ENCODE measurements at regions not wholly inside any gene's neighbourhood (a gene's known extent, or its start where the extent isn't known, plus 50 kb on each side); places are given as distances from the start of the nearest gene placed in this dataset.

GRCh38 chr2:67528320-67528719 is 131.2 kb downstream of the ETAA1 start:
- TF ChIP-seq POLR2A (IDR thresholded peaks at IDR 0.05; ENCODE audit: borderline replicate concordance, extremely low read depth, insufficient read depth, insufficient read length): no peak
- TF ChIP-seq CTCF (IDR thresholded peaks at IDR 0.05 in 2 of 3, conservative IDR thresholded peaks at IDR 0.05 in 1 of 3; ENCODE audit: borderline replicate concordance in 1 of 3, insufficient read depth in 1 of 3, low read depth in 2 of 3, low read length in 2 of 3): no peak
- TF ChIP-seq EGR1 (IDR thresholded peaks at IDR 0.05; ENCODE audit: low read depth): no peak
- TF ChIP-seq SIN3A (IDR thresholded peaks at IDR 0.05; ENCODE audit: low read depth): no peak
- no peak for TF ChIP-seq RAD21 (IDR thresholded peaks at IDR 0.05; ENCODE audit: low read depth)
- no peak for TF ChIP-seq CEBPB (IDR thresholded peaks at IDR 0.05; ENCODE audit: low read depth)
- TF ChIP-seq TCF7L2 (IDR thresholded peaks at IDR 0.05; ENCODE audit: borderline replicate concordance, extremely low read depth, insufficient read depth, insufficient read length): no peak
- TF ChIP-seq ZFX (IDR thresholded peaks at IDR 0.05): no peak
- no peak for TF ChIP-seq EZH2 (IDR thresholded peaks at IDR 0.05)
- no peak for TF ChIP-seq POLR2AphosphoS5 (IDR thresholded peaks at IDR 0.05; ENCODE audit: low read depth, low read length)
- TF ChIP-seq YY1 (IDR thresholded peaks at IDR 0.05; ENCODE audit: extremely low read depth, insufficient replicate concordance, low read depth, low read length): no peak
- no peak for TF ChIP-seq ELF1 (IDR thresholded peaks at IDR 0.05; ENCODE audit: borderline replicate concordance, low read depth)
- ATAC-seq (no peak), DNase-seq (ENCODE audit: low read depth, low spot score) (no peak)
- H3K9ac ChIP-seq (ENCODE audit: low read length): no peak overlapping the region
- no peaks in the 10 kb centered on the region for H3K9me2 ChIP-seq (ENCODE audit: insufficient read depth)
- H3K79me2 ChIP-seq (ENCODE audit: insufficient read depth, low read length): no peaks in the 10 kb centered on the region
- no peak overlapping the region for H3K27ac ChIP-seq (ENCODE audit: low read depth, low read length)
- ChIA-PET RAD21 (ENCODE audit: low non-redundant PET in 1 of 2, low total read pairs in 2 of 2, uncharacterized antibody in 2 of 2, unreplicated experiment in 2 of 2) (no interaction called here), CTCF (no interaction called here), POLR2A (no interaction called here)
- no peaks in the 10 kb centered on the region for H4K20me1 ChIP-seq (ENCODE audit: insufficient read depth)
- H3K4me2 ChIP-seq (ENCODE audit: low read length): no peak overlapping the region
- BruUV-seq (replicated peaks): no TSS peak
- H3K4me1 ChIP-seq (ENCODE audit: control insufficient read depth in 1 of 2, insufficient read depth in 2 of 2, low read length in 2 of 2): no peaks in the 10 kb centered on the region
- H3K36me3 ChIP-seq (ENCODE audit: control insufficient read depth in 1 of 2, insufficient read depth in 2 of 2, low read length in 2 of 2): no peaks in the 10 kb centered on the region
- no peaks in the 10 kb centered on the region for H3K9me3 ChIP-seq (ENCODE audit: control insufficient read depth in 1 of 2, insufficient read depth in 1 of 2, low read depth in 1 of 2, low read length in 2 of 2)
- H3K4me3 ChIP-seq (replicated peaks in 1 of 2; ENCODE audit: low read depth in 1 of 2, low read length in 2 of 2): no peak overlapping the region
- H2AFZ ChIP-seq (ENCODE audit: low read depth, low read length, poor library complexity, severe bottlenecking): no peak overlapping the region
- intact Hi-C loops (cut with micrococcal nuclease): no loop called here
- no peaks in the 10 kb centered on the region for H3K27me3 ChIP-seq (ENCODE audit: insufficient read depth, low read length)

Data from HCT116 (cell line).